ENCODE measurements at regions not wholly inside any gene's neighbourhood (a gene's known extent, or its start where the extent isn't known, plus 50 kb on each side); places are given as distances from the start of the nearest gene placed in this dataset.

- no peak for TF ChIP-seq CTCF (conservative IDR thresholded peaks at IDR 0.05; ENCODE audit: low read depth, low read length)
- H3K4me3 ChIP-seq (ENCODE audit: low read depth, low read length): no peak overlapping the region
- no peak for DNase-seq (ENCODE audit: low read depth)
Observed at GRCh38 chr2:220441404-220441803, 814.0 kb downstream of the SLC4A3 start.

GRCh38 chr2:220442012-220442411, 814.6 kb downstream of the SLC4A3 start:
- no peak overlapping the region for H3K4me3 ChIP-seq (ENCODE audit: low read depth, low read length)
- TF ChIP-seq CTCF (conservative IDR thresholded peaks at IDR 0.05; ENCODE audit: low read depth, low read length): no peak
- DNase-seq (ENCODE audit: low read depth): no peak

DNA sequence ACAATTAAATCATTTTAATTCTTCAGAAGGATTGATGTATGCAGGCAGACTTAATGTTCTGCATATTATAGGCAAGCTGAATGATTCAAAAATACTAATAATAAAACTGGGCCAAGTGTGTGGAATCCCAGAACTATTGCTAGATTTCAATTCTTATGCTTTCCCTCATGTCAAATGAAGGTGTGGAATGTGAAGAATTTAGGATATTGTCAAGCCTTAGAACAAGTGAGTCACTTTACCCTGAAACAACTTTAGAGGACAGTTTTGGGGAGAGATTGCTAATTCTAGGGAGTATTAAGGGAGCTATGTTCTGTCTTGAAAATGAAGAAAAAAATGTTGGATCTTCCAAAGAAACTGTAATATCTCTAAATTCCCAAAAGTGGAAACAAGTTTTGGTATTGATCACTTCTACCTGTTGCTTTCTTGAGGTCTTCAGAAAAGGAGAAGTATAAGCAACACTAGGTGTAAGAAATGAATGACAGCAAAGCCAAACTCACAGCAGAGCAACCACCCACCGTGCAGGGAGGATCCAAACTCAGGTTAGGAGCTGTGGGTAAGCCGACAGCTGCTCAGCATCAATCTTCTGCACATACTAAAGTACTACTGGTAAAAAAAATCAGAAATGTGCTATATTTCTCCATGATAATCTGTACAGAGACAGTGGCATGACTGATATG, 818.1 kb downstream of the SLC4A3 start:
- no peak for TF ChIP-seq CTCF (conservative IDR thresholded peaks at IDR 0.05; ENCODE audit: low read depth, low read length)
- H3K4me3 ChIP-seq (ENCODE audit: low read depth, low read length): no peak overlapping the region
- DNase-seq (ENCODE audit: low read depth): peak; percentile 51

DNA sequence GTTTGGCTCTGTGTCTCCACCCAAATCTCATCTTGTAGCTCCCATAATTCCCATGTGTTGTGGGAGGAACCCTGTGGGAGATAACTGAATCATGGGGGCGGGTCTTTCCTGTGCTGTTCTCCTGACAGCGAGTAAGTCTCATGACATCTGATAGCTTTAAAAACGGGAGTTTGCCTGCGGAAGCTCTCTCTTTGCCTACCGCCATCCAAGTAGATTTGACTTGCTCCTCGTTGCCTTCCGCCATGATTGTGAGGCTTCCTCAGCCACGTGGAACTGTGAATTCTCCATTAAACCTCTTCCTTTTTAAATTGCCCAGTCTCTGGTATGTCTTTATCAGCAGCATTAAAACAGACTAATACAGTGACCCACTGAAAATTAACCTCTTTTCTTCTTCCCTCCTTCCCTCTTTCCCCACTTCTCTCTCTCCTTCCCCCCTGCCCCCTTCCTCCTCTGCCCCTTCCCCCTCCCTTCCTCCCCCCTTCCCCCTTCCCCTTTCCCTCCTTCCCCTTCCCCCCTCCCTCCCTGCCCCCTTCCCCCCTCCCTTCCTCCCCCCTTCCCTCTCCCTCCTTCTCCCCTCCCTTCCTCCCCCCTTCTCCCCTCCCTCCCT, 818.8 kb downstream of the SLC4A3 start:
- no peak overlapping the region for H3K4me3 ChIP-seq (ENCODE audit: low read depth, low read length)
- no peak for DNase-seq (ENCODE audit: low read depth)
- TF ChIP-seq CTCF (conservative IDR thresholded peaks at IDR 0.05; ENCODE audit: low read depth, low read length): no peak

GRCh38 chr2:220450846-220451245, 823.4 kb downstream of the SLC4A3 start:
- no peak overlapping the region for H3K4me3 ChIP-seq (ENCODE audit: low read depth, low read length)
- no peak for TF ChIP-seq CTCF (conservative IDR thresholded peaks at IDR 0.05; ENCODE audit: low read depth, low read length)
- no peak for DNase-seq (ENCODE audit: low read depth)

- TF ChIP-seq CTCF (conservative IDR thresholded peaks at IDR 0.05; ENCODE audit: low read depth, low read length): no peak
- H3K4me3 ChIP-seq (ENCODE audit: low read depth, low read length): no peak overlapping the region
- DNase-seq (ENCODE audit: low read depth): no peak
Observed at GRCh38 chr2:220451438-220451837, 824.0 kb downstream of the SLC4A3 start.

DNA sequence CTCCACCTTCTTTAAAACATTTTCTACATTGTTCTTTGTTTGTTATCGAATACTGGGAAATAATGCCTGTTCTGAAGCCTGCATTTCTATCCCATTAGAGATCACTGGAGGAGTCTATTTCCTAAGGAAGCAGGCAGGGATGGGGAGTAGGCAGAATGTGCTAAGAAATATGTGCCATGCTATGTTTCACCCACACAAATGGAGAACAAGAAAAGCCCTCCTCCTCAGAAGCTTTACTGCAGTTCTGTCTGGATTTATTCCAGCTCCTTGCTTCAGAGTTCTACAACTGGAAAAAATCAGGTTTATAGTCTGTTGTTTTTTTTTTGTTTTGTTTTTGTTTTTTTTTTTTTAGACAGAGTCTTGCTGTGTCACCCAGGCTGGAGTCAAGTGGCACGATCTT, 825.1 kb downstream of the SLC4A3 start:
- DNase-seq (ENCODE audit: low read depth): no peak
- no peak overlapping the region for H3K4me3 ChIP-seq (ENCODE audit: low read depth, low read length)
- TF ChIP-seq CTCF (conservative IDR thresholded peaks at IDR 0.05; ENCODE audit: low read depth, low read length): no peak

Measured in choroid plexus epithelial cell (primary cell).